ENCODE measurements at regions not wholly inside any gene's neighbourhood (a gene's known extent, or its start where the extent isn't known, plus 50 kb on each side); places are given as distances from the start of the nearest gene placed in this dataset.

DNA sequence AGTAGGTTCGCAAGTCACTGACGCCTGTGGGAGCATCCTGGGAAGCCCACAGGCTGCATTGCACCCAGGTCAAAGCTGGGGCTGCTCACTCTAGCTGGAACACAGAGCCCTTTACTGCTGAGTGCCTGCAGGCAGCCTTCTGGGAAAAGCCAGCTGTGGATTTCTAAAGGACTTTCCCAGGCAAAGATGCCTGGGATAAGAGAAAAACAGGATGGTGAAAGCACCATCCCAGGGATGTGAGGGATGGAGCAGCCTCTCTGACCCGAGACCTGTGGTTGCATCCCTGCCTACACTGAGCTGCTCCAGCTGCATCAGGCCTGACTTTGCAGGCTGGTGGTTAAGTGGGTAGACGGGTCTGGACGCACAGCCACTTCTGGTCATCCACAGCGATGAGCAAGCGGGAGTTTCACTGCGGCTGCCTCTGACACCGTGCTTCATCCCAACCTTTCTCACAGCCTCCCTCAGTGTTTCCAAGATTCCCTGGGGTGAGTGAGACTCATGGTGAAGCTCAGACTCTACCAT, 52.5 kb upstream of the AMOTL2 start:
- no peak for TF ChIP-seq TCF12 (IDR thresholded peaks at IDR 0.05; ENCODE audit: low read depth)
- no peak for TF ChIP-seq EP300 (IDR thresholded peaks at IDR 0.05; ENCODE audit: borderline replicate concordance)
- no peak for TF ChIP-seq USF1 (IDR thresholded peaks at IDR 0.05)
- TF ChIP-seq ZBTB7A (IDR thresholded peaks at IDR 0.05; ENCODE audit: low read depth) = no peak
- TF ChIP-seq YY1 (IDR thresholded peaks at IDR 0.05; ENCODE audit: low read depth) = no peak
- TF ChIP-seq, protein P1, sequence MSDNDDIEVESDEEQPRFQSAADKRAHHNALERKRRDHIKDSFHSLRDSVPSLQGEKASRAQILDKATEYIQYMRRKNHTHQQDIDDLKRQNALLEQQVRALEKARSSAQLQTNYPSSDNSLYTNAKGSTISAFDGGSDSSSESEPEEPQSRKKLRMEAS (IDR thresholded peaks at IDR 0.05) = no peak
- no peak for TF ChIP-seq EGR1 (IDR thresholded peaks at IDR 0.05)
- no peak for TF ChIP-seq REST (IDR thresholded peaks at IDR 0.05; ENCODE audit: low read depth)
- no peak for TF ChIP-seq NFIC (IDR thresholded peaks at IDR 0.05)
- no peak for TF ChIP-seq CEBPB (IDR thresholded peaks at IDR 0.05)
- TF ChIP-seq TEAD4 (IDR thresholded peaks at IDR 0.05) = no peak
- TF ChIP-seq RAD21 (IDR thresholded peaks at IDR 0.05; ENCODE audit: low read depth) = no peak

Data from Ishikawa (cell line).